Aorta (tissue), 5 donors: ENCODE measurements at regions not wholly inside any gene's neighbourhood (a gene's known extent, or its start where the extent isn't known, plus 50 kb on each side); places are given as distances from the start of the nearest gene placed in this dataset.

Source experiments
- ATAC-seq: fragments of 200-7000 bp; cut with Tn5 transposase; one replicate; pipeline ENCODE4 v1.9.1; 2022; ENCODE audit warnings: moderate library complexity; ENCODE audit not compliant: low FRiP score
- DNase-seq, 2 donors: peaks; one replicate each; pipeline ENCODE4 v3.0.0-alpha.2; 2020
- H3K27ac ChIP-seq, 2 donors: one replicate each; pipeline ENCODE4 v1.5.1; 2013; ENCODE audit warnings: low read length in 2 of 2, mild to moderate bottlenecking in 2 of 2, moderate library complexity in 2 of 2, control low read depth in 1 of 2, inconsistent platforms in 1 of 2, low read depth in 1 of 2
- H3K27me3 ChIP-seq, 2 donors: one replicate each; pipeline ENCODE4 v1.6.1; 2013; ENCODE audit warnings: control low read depth in 1 of 2, low read length in 1 of 2, mild to moderate bottlenecking in 1 of 2, moderate library complexity in 1 of 2; ENCODE audit not compliant: insufficient read depth in 2 of 2, control insufficient read depth in 1 of 2
- H3K36me3 ChIP-seq, 2 donors: one replicate each; pipeline ENCODE4 v1.6.1; 2013; ENCODE audit warnings: control low read depth in 1 of 2, low read length in 1 of 2, mild to moderate bottlenecking in 1 of 2; ENCODE audit not compliant: insufficient read depth in 2 of 2, control insufficient read depth in 1 of 2
- H3K4me1 ChIP-seq, 2 donors: one replicate each; pipeline ENCODE4 v1.6.1; 2013; ENCODE audit warnings: low read length in 2 of 2, control low read depth in 1 of 2, mild to moderate bottlenecking in 1 of 2, moderate library complexity in 1 of 2; ENCODE audit not compliant: insufficient read depth in 2 of 2, control insufficient read depth in 1 of 2
- H3K4me3 ChIP-seq, 2 donors: one replicate each; pipeline ENCODE4 v1.5.1; 2013; ENCODE audit warnings: low read length in 2 of 2, control low read depth in 1 of 2, mild to moderate bottlenecking in 1 of 2
- H3K9me3 ChIP-seq: one replicate; pipeline ENCODE4 v1.6.1; 2013; ENCODE audit warnings: mild to moderate bottlenecking, low read length; ENCODE audit not compliant: control insufficient read depth
- WGBS, 2 donors: extraction: QIAGEN DNeasy Blood & Tissue Kit; methylation state at CpG; one replicate each; pipeline ENCODE4 v1.1.7; 2013; 5-methylcytosine and 5-hydroxymethylcytosine counted together
- intact Hi-C, 2 donors: fragments of 100-400 bp; cut with DNase I; formaldehyde crosslinking; loops; one replicate each; pipeline versions ENCODE4 v1.14.2 to v1.15.0; 2022
- donor health status: healthy with polysubstance abuse.
- donor health status: Bipolar disorder and iron deficiency.
- donor health status: DM: no; HTN: no; CAD: no.
- donor health status: DM: no; HTN: no; CAD: no.
- donor health status: DM: yes; HTN: yes; CAD: no.

DNA sequence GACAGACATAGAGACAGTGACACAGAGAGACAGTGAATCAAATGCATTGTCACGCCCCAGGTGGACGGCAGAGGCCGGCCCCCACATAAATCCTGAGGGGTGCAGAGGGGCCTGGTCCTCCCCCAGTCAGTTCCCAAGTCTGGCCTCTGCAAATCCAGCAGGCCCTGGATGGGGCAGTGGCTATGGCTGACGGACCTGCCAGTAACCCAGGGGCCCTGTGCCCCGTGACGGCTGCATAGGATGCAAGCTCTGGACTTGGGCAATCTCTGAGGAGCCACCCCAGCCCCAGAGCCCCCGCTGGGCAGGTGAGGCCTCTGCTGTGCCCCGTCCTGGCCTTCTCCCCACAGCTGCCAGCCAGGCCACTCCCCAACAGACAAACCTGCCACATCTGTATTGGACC, 204.5 kb downstream of the BRD1 start:
- intact Hi-C loops = no loop called here
- no peak overlapping the region for H3K4me3 ChIP-seq
- no peaks in the 10 kb centered on the region for H3K36me3 ChIP-seq
- DNase-seq = peak; percentile 35 to 54
- no peak for ATAC-seq
- H3K27ac ChIP-seq = no peak overlapping the region
- WGBS, 2 donors = 64 to 71% methylated on average over 8 of the region's 8 CpGs
- no peaks in the 10 kb centered on the region for H3K4me1 ChIP-seq
- no peaks in the 10 kb centered on the region for H3K9me3 ChIP-seq
- no peaks in the 10 kb centered on the region for H3K27me3 ChIP-seq

DNA sequence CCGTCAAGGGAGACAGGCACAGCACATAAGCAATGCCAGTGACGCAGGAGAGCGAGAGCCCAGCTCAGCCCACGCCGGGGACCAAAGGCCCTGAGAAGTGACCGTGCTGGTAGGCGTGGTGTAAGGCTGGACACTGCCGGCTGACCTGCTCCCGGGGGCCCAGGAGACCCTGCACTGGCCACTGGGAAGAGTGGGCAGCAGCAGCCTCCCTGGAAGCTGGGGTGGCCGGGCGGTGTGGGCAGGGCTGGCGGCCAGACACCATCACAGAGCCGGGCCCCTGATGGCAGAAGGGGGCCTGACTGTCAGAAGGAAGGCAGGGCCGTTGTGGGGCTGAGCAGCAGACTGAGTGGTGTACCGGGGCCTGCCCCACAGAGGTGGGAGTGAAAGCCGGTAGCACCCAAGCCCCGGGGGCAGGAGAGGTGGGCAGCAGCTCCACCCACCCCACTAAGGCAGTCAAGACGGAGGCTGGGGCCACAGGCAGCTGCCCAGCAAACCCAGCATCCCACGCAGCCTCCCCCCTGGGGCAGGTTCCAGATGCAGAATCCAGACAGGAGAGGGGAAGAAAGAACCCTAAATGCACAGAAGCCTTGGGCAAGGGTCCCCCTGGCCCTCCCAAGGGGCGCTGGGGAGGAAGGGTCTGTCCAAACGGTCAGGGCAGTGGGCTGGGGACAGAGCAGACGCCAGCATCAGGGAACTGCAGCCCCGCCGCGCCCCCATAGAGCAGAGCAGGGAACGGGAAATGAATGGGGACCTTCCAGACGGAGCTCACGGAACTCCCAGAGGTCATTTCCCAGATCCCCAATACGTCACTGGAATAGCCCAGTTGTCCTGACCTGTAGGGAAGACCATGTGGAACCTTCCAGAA, 205.2 kb downstream of the BRD1 start:
- WGBS, 2 donors = 76% methylated on average over 29 of the region's 29 CpGs
- Histone ChIP-seq H3K27me3 (no peaks in the 10 kb centered on the region), H3K4me3 (no peak overlapping the region), H3K27ac (no peak overlapping the region), H3K4me1 (no peaks in the 10 kb centered on the region), H3K9me3 (no peaks in the 10 kb centered on the region), H3K36me3 (no peaks in the 10 kb centered on the region)
- DNase-seq (peak; percentile 21 to 67), ATAC-seq (no peak)
- intact Hi-C loops = no loop called here

DNA sequence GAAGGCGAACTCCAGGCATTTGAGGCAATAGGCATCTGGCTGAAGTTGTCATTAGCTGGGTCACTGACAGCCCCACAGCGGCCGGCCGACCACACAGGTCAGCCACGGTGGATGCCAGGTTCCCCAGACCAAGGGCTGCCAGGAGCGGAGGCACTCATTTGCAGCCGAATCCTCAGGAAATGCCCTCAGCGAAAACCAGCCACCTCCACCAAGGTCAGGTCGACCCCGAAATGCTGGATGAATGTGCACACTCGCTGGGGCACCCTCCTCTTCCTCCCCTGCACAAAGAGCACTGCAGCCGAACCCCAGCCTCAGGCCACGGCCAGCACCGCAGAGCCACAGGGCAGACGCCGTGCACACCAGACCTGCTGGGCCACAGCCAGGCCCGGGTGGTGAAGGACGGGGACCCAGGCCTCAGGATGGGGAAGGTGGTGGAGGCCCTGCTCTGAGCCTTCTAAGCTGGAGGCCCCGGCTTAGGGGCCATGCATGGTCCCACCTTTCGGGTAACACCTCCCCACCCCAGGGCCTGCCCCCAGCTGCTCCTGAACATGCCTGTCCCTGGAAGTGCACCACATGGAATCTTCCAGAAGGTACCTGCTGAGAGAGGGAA, 206.0 kb downstream of the BRD1 start:
- H3K27me3 ChIP-seq = no peaks in the 10 kb centered on the region
- DNase-seq = peak; percentile 32 to 54
- intact Hi-C loops = no loop called here

DNA sequence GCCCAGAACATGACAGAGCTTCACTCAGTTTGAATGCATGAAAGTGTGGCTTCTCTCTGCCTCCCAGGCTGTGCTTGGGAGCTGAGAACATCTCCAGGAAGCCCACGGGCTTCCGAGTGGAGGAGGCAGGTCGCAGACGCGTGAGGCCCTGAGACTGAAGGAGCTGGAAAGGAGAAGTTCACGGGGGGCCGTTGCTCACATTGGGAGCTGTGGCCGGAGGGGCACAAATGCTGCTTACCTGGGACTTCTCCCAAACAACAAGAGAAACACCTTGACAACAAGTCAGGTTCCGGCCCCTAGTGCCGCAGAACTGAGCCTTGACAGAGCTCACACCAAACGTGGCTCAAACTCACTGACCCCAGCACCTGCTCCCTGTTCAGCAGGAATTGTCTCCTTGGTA, 207.0 kb downstream of the BRD1 start:
- no peaks in the 10 kb centered on the region for H3K9me3 ChIP-seq
- peak in 1 of 2 donors; percentile 71 for DNase-seq
- 65 to 74% methylated on average over 11 of the region's 11 CpGs for WGBS, 2 donors

More for the DNA sequence above, 206.0 kb downstream of the BRD1 start:
- Histone ChIP-seq H3K27ac (no peak overlapping the region), H3K4me3 (no peak overlapping the region), H3K9me3 (no peaks in the 10 kb centered on the region), H3K4me1 (no peaks in the 10 kb centered on the region), H3K36me3 (no peaks in the 10 kb centered on the region)
- ATAC-seq = no peak
- 77% methylated on average over 18 to 20 of the region's 20 CpGs for WGBS, 2 donors

DNA sequence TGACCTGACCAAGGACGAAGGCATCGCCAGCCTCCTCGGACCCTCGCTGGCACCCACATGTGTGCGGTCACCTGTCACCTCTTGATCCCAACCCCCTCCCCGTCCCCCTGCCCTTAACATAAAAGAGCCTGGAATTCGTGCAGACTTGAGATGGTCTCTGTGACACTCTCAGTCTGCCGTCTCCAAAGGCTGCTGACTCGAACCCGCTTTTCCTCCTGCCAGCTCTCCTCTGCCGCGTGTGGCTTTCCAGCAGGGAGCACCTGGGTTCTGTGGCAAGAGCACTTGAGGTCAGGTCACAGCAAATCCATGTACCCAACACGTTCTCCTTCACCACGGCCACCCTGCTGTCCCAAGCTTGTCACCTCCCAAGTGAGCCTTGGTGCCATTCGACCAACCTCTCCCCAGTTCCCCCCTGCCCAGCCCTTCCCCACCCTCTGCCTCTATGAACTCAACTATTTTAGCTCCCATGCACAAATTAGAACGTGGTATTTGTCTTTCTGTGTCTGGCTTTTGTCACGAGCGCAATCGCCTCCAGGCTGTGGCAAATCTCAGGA, 207.6 kb downstream of the BRD1 start:
- Histone ChIP-seq H3K36me3 (no peaks in the 10 kb centered on the region), H3K4me3 (no peak overlapping the region), H3K9me3 (peaks cover 2% of the 10 kb centered on the region), H3K27me3 (no peaks in the 10 kb centered on the region), H3K27ac (no peak overlapping the region), H3K4me1 (no peaks in the 10 kb centered on the region)
- intact Hi-C loops = no loop called here
- WGBS, 2 donors = 62 to 71% methylated on average over 19 of the region's 19 CpGs
- ATAC-seq (no peak), DNase-seq (peak in 1 of 2 donors; percentile 62)

More for the DNA sequence above, 207.0 kb downstream of the BRD1 start:
- H3K4me3 ChIP-seq = no peak overlapping the region
- no peaks in the 10 kb centered on the region for H3K4me1 ChIP-seq
- H3K36me3 ChIP-seq = no peaks in the 10 kb centered on the region
- intact Hi-C loops = no loop called here
- H3K27me3 ChIP-seq = no peaks in the 10 kb centered on the region
- no peak overlapping the region for H3K27ac ChIP-seq
- no peak for ATAC-seq

DNA sequence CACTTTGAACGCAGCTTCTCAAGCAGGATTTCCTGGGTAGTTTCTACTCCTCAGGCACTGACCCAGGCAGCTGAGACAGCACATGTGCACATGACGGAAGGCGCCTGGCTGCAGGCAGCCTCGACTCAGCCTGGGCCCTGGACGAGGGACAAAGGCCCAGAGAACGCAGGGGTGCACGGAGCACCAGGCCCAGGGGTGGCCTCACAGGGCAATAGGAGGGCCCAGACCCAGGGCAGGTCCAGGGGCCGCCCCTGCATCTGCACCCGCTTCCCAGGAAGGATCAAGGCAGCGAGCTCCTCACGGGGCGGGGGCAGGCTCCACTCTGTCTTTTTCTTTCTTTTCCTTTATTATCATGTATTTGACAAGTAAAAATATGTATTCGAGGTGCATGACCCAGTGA, 208.4 kb downstream of the BRD1 start:
- no peak overlapping the region for H3K4me3 ChIP-seq
- ATAC-seq (no peak), DNase-seq (peak in 1 of 2 donors; percentile 64)
- H3K4me1 ChIP-seq = no peaks in the 10 kb centered on the region
- 83 to 84% methylated on average over 12 to 13 of the region's 13 CpGs for WGBS, 2 donors
- no peaks in the 10 kb centered on the region for H3K27me3 ChIP-seq
- peaks cover 5% of the 10 kb centered on the region for H3K9me3 ChIP-seq
- H3K27ac ChIP-seq = no peak overlapping the region
- intact Hi-C loops = no loop called here
- H3K36me3 ChIP-seq = no peaks in the 10 kb centered on the region

DNA sequence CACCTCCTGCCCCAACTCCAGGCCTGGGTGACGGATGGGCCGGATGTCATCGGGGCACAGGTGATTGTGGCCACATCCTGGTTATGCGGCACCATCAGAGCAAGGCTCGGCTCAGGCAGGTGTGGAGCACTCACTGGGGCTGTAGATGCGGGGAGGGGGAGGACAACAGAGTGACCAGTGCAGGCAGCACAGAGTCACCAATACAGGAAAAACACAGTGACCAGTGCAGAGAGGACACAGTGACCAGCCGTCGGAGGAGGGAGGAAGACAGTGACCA, 209.1 kb downstream of the BRD1 start:
- no peaks in the 10 kb centered on the region for H3K27me3 ChIP-seq
- H3K36me3 ChIP-seq = no peaks in the 10 kb centered on the region
- no peak overlapping the region for H3K27ac ChIP-seq
- H3K9me3 ChIP-seq = peaks cover 8% of the 10 kb centered on the region
- DNase-seq (peak in 1 of 2 donors; percentile 41), ATAC-seq (no peak)
- 75 to 82% methylated on average over 8 of the region's 8 CpGs for WGBS, 2 donors
- no peak overlapping the region for H3K4me3 ChIP-seq
- no peaks in the 10 kb centered on the region for H3K4me1 ChIP-seq
- intact Hi-C loops = no loop called here

DNA sequence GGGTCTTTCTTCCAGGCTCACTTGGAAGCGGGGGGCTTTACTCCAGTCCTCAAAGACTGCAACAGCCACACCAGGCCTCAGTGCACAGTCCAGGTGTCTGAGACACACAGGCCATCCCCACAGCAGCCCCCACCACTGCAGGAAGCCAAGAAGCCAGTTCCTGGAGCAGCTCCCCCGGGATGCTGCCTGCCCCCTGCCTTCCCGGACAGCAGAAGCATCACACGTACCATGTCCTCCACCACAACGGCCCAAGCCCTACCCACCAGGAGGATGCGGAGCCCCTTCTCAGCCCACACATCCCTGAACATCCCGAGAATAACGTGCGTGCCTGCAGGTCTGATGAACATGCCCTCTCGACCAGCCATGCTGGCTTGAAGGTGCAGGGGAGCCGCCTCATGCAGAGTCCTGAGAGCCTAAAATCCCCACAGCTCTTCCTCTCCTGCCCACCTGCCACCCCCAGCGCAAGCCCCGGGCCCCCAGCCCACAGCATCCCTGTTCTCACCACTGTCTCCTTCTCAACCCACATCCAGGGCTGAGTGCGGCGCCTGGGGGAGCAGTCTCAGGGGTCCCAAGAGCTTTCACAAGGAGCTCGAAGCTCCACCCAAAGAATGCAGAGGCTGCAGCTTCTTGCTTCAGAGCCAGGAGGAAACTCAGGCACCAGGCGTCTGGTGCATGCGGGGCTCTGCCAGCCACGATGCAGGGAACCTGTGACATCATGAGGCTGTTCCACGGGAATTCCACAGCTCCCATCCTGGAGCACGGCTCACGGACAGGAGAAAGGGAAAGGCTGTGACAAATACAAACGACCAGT, 209.6 kb downstream of the BRD1 start:
- intact Hi-C loops = no loop called here
- Histone ChIP-seq H3K36me3 (no peaks in the 10 kb centered on the region), H3K27ac (no peak overlapping the region), H3K27me3 (no peaks in the 10 kb centered on the region), H3K4me1 (no peaks in the 10 kb centered on the region), H3K4me3 (no peak overlapping the region), H3K9me3 (peaks cover 10% of the 10 kb centered on the region)
- 49 to 53% methylated on average over 23 of the region's 23 CpGs for WGBS, 2 donors
- no peak for ATAC-seq
- DNase-seq = peak in 1 of 2 donors; percentile 69
